HG02981 (cell line): ENCODE measurements at regions not wholly inside any gene's neighbourhood (a gene's known extent, or its start where the extent isn't known, plus 50 kb on each side); places are given as distances from the start of the nearest gene placed in this dataset.
"Not testable (repeated sequence)": the region's sequence is repeated elsewhere in the genome, so short reads cannot be mapped to it uniquely, and the experiment has no call there.

Experiments used
- ATAC-seq: cut with Tn5 transposase; IDR thresholded peaks from one replicate; pipeline ENCODE4 v1.9.1; 2021; ENCODE audit warnings: mild to moderate bottlenecking, moderate library complexity; ENCODE audit not compliant: unreplicated experiment

GRCh38 chr2:12017499-12018157 lies 271.2 kb downstream of the LPIN1 start:
- no peak for ATAC-seq

- not testable (repeated sequence) for ATAC-seq
These were observed 272.3 kb downstream of the LPIN1 start for GRCh38 chr2:12018726-12019125.

- no peak for ATAC-seq
These were observed 274.5 kb downstream of the LPIN1 start for GRCh38 chr2:12020833-12021469.

GRCh38 chr2:12024197-12024907 lies 277.9 kb downstream of the LPIN1 start:
- ATAC-seq, result not testable (repeated sequence)

GRCh38 chr2:12027136-12027535 lies 280.7 kb downstream of the LPIN1 start:
- ATAC-seq, result no peak

- no peak for ATAC-seq
These were observed 285.4 kb downstream of the LPIN1 start for GRCh38 chr2:12031866-12032265.

- ATAC-seq, result peak; percentile 80
These were observed 286.0 kb downstream of the LPIN1 start for GRCh38 chr2:12032398-12032797.

- ATAC-seq, result no peak
These were observed 286.5 kb downstream of the LPIN1 start for GRCh38 chr2:12032975-12033374.

- no peak for ATAC-seq
These were observed 287.1 kb downstream of the LPIN1 start for GRCh38 chr2:12033494-12033893.

GRCh38 chr2:12034382-12034781 lies 287.9 kb downstream of the LPIN1 start:
- no peak for ATAC-seq

GRCh38 chr2:12035029-12035720 lies 288.7 kb downstream of the LPIN1 start:
- no peak for ATAC-seq

GRCh38 chr2:12035956-12036639 lies 289.7 kb downstream of the LPIN1 start:
- ATAC-seq, result no peak

GRCh38 chr2:12036640-12036983 lies 290.2 kb downstream of the LPIN1 start:
- no peak for ATAC-seq

- no peak for ATAC-seq
These were observed 290.9 kb downstream of the LPIN1 start for GRCh38 chr2:12037301-12037700.

- no peak for ATAC-seq
These were observed 294.8 kb downstream of the LPIN1 start for GRCh38 chr2:12041236-12041635.

GRCh38 chr2:12043131-12043530 lies 296.7 kb downstream of the LPIN1 start:
- no peak for ATAC-seq

- ATAC-seq, result peak; percentile 65
These were observed 298.4 kb downstream of the LPIN1 start for GRCh38 chr2:12044857-12045256.

GRCh38 chr2:12045864-12046291 lies 299.4 kb downstream of the LPIN1 start:
- no peak for ATAC-seq

- no peak for ATAC-seq
These were observed 300.2 kb downstream of the LPIN1 start for GRCh38 chr2:12046641-12047040.

GRCh38 chr2:12047761-12048160 lies 301.3 kb downstream of the LPIN1 start:
- no peak for ATAC-seq

GRCh38 chr2:12048550-12048949 lies 302.1 kb downstream of the LPIN1 start:
- ATAC-seq, result no peak
